DOHH2 (cell line): ENCODE measurements at regions not wholly inside any gene's neighbourhood (a gene's known extent, or its start where the extent isn't known, plus 50 kb on each side); places are given as distances from the start of the nearest gene placed in this dataset.

Experiments used
- H3F3A ChIP-seq: fragments of 200-600 bp; sonication (generic), shearing (Covaris generic); 2 replicates; pipeline ENCODE4 v1.6.0; 2016; ENCODE audit warnings: antibody characterized with exemption, mild to moderate bottlenecking; ENCODE audit not compliant: control insufficient read depth, insufficient read depth
- H3K27ac ChIP-seq: fragments of 200-600 bp; sonication (generic); 2 replicates; pipeline ENCODE4 v1.5.1; 2014; ENCODE audit warnings: low read depth, mild to moderate bottlenecking, low read length, moderate library complexity
- H3K27me3 ChIP-seq: fragments of 200-600 bp; sonication (generic); 2 replicates; pipeline ENCODE4 v1.6.1; 2014; ENCODE audit warnings: mild to moderate bottlenecking, low read length, mixed read lengths; ENCODE audit not compliant: control insufficient read depth
- H3K36me3 ChIP-seq: fragments of 200-600 bp; sonication (generic); 2 replicates; pipeline ENCODE4 v1.6.1; 2014; ENCODE audit warnings: mild to moderate bottlenecking, low read length, moderate library complexity, mixed read lengths; ENCODE audit not compliant: control insufficient read depth
- H3K4me1 ChIP-seq: fragments of 200-600 bp; sonication (generic); 2 replicates; pipeline ENCODE4 v1.6.1; 2014; ENCODE audit warnings: mild to moderate bottlenecking, low read length, mixed read lengths; ENCODE audit not compliant: control insufficient read depth
- H3K4me2 ChIP-seq: fragments of 200-600 bp; sonication (generic); 2 replicates; pipeline ENCODE4 v1.6.0; 2014; ENCODE audit warnings: mild to moderate bottlenecking, low read length, moderate library complexity
- H3K4me3 ChIP-seq: fragments of 200-600 bp; sonication (generic); 2 replicates; pipeline ENCODE4 v1.5.1; 2014; ENCODE audit warnings: mild to moderate bottlenecking, low read length, mixed read lengths
- H3K79me2 ChIP-seq: fragments of 200-600 bp; sonication (generic); 2 replicates; pipeline ENCODE4 v1.6.1; 2014; ENCODE audit warnings: mild to moderate bottlenecking, low read length, mixed read lengths; ENCODE audit not compliant: control insufficient read depth
- H3K9me2 ChIP-seq: fragments of 200-600 bp; sonication (generic); replicated peaks from 2 replicates; pipeline ENCODE4 v1.6.1; 2014; ENCODE audit warnings: mild to moderate bottlenecking, low read length, mixed read lengths; ENCODE audit not compliant: control insufficient read depth
- H3K9me3 ChIP-seq: fragments of 200-600 bp; sonication (generic); 2 replicates; pipeline ENCODE4 v1.6.1; 2014; ENCODE audit warnings: antibody characterized with exemption, low read length, mixed read lengths; ENCODE audit not compliant: control insufficient read depth, insufficient read depth
- H4K20me1 ChIP-seq: fragments of 200-600 bp; sonication (generic); 2 replicates; pipeline ENCODE4 v1.6.0; 2014; ENCODE audit warnings: low read depth, mild to moderate bottlenecking, antibody characterized with exemption, low read length, moderate library complexity; ENCODE audit not compliant: control insufficient read depth, insufficient read depth
- CTCF ChIP-seq: fragments of 200-600 bp; sonication (generic); IDR thresholded peaks from one replicate; pipeline ENCODE4 v1.5.1; 2014; ENCODE audit warnings: antibody characterized with exemption, mild to moderate bottlenecking, low read depth, low read length; ENCODE audit not compliant: poor library complexity, severe bottlenecking
- EZH2phosphoT487 ChIP-seq: fragments of 200-600 bp; sonication (generic); IDR thresholded peaks from 2 replicates; pipeline ENCODE4 v1.6.1; 2017; ENCODE audit warnings: borderline replicate concordance, mild to moderate bottlenecking, antibody characterized with exemption, low read length, moderate library complexity, mixed read lengths

- Histone ChIP-seq H3F3A (no peaks in the 10 kb centered on the region), H3K27ac (no peak overlapping the region), H3K4me1 (no peaks in the 10 kb centered on the region), H3K4me3 (no peak overlapping the region), H3K79me2 (no peaks in the 10 kb centered on the region), H3K9me3 (no peaks in the 10 kb centered on the region), H3K4me2 (no peak overlapping the region), H3K36me3 (no peaks in the 10 kb centered on the region), H4K20me1 (no peaks in the 10 kb centered on the region), H3K9me2 (no peaks in the 10 kb centered on the region), H3K27me3 (peaks cover 11% of the 10 kb centered on the region)
- TF ChIP-seq CTCF (no peak), EZH2phosphoT487 (no peak)
Observed at GRCh38 chr9:90287567-90288274, 354.9 kb downstream of the DIRAS2 start.

GRCh38 chr9:90288275-90288639 is 354.4 kb downstream of the DIRAS2 start:
- H3K4me2 ChIP-seq, result no peak overlapping the region
- H3K9me3 ChIP-seq, result no peaks in the 10 kb centered on the region
- H3K9me2 ChIP-seq, result no peaks in the 10 kb centered on the region
- peaks cover 11% of the 10 kb centered on the region for H3K27me3 ChIP-seq
- H3K79me2 ChIP-seq, result no peaks in the 10 kb centered on the region
- H3K27ac ChIP-seq, result no peak overlapping the region
- no peaks in the 10 kb centered on the region for H4K20me1 ChIP-seq
- H3K4me1 ChIP-seq, result no peaks in the 10 kb centered on the region
- no peaks in the 10 kb centered on the region for H3F3A ChIP-seq
- no peak overlapping the region for H3K4me3 ChIP-seq
- no peak for TF ChIP-seq CTCF
- no peak for TF ChIP-seq EZH2phosphoT487
- H3K36me3 ChIP-seq, result no peaks in the 10 kb centered on the region

GRCh38 chr9:90290716-90291485 is 351.7 kb downstream of the DIRAS2 start:
- H3K4me3 ChIP-seq, result no peak overlapping the region
- no peaks in the 10 kb centered on the region for H3K79me2 ChIP-seq
- no peak for TF ChIP-seq EZH2phosphoT487
- no peak for TF ChIP-seq CTCF
- H4K20me1 ChIP-seq, result no peaks in the 10 kb centered on the region
- peaks cover 7% of the 10 kb centered on the region for H3K27me3 ChIP-seq
- no peaks in the 10 kb centered on the region for H3K9me3 ChIP-seq
- no peaks in the 10 kb centered on the region for H3K4me1 ChIP-seq
- no peak overlapping the region for H3K4me2 ChIP-seq
- no peaks in the 10 kb centered on the region for H3F3A ChIP-seq
- H3K36me3 ChIP-seq, result no peaks in the 10 kb centered on the region
- no peak overlapping the region for H3K27ac ChIP-seq
- H3K9me2 ChIP-seq, result no peaks in the 10 kb centered on the region
